ENCODE measurements at regions not wholly inside any gene's neighbourhood (a gene's known extent, or its start where the extent isn't known, plus 50 kb on each side); places are given as distances from the start of the nearest gene placed in this dataset.

DNA sequence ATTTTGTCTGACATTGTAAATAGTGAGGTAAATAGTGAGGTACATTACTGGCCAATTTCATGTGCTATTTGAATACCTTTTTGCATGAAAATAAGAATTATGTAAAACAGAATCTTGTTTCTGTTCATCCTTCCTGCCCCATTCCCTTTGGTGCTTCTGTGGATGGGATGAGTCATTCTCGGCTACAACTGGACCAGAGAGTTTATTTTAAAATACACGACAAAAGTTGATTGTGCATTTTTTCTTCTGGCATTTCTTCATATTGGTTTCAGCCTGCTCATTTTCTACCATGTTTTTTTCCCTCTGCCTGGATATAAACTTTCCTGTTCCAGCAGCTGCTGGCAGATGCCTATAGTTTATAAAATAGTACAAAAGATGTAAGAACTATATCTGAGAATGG lies 107.5 kb downstream of the CYSLTR2 start:
- no peak for DNase-seq

DNA sequence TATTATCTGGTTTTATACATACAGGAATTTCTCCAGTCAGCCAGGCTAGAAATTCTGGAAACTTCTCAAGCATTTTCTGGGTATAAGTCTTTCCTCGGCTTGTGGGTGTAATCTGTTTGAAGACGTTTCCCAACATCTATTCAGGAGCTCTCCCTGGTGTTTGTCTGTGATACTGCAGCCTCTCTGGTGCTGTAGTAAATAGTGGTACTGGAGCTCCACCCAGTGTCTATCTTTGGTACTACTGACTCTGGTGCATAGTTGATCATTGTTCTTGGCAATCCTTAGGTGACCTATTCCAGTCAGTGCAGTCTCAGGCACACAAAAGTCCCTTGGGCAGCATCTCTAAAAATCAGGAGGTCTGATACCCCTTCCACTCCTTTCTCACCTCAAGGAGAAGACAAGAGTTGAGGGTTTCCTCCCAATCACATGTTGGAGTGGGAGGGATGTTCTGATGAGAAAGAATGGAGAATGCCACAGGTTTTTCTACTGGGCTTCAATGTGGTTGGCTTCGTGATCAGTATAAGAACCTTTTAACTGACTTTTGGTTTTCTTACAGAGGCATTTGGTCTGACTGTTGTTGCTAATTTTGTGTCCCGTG lies 115.5 kb downstream of the CYSLTR2 start:
- peak; percentile 66 for DNase-seq

- no peak for DNase-seq
Observed at GRCh38 chr13:48770372-48770771, 116.6 kb downstream of the CYSLTR2 start.

- no peak for DNase-seq
Observed at GRCh38 chr13:48772908-48773307, 119.2 kb downstream of the CYSLTR2 start.

DNA sequence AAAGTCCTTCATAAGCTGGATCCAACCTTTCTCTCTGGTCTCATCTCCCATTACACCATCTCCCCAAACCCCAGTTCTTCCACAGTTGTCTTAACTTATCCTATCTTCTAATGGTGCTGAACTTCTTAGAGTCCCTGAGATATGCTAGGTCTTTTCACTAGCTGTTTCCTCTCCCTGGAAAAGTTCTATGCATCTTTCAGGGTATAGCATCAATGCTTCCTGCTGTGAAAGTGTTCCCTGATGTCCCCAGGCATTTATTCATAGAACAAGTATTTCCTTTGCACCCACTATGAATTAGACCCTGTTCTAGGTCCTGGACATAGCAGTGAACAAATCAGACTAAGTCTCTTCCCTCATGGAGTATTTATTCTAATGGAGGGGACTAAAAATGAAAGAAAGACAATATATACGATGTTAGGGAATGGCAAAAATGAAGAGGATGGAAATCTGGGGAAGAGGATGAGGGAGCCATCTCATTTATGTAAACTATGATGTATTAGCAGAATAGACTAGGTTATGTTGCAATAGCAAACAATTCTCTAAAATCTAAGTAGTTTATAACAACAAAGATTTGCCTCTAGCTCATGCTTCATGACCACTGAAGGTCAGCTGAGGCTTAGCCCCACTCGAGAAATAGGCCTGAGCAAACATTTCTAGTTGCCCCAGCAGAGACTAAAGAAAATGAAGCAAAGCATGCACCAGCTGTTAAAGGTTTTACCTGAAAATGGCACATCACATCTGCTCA lies 120.0 kb downstream of the CYSLTR2 start:
- DNase-seq = no peak

DNA sequence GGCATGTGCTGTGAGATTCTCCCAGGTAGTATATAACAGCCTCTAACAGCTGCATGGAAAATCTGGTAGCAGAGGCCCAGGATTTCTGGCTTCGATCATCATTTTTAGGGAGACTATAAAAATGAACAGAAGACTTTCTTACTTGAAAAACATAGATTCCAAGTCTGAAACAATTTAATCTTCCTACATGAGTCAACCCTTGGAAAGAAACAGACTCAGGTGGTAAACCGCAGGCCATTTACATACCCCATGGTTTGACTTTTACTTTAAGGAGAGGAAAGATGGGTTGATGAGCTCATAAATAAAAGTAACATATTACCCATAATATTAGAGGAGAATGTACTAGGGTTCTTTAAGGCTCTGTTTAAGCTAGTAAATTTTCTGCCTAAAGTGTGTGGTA lies 121.6 kb downstream of the CYSLTR2 start:
- DNase-seq = no peak

GRCh38 chr13:48775804-48776203 lies 122.1 kb downstream of the CYSLTR2 start:
- no peak for DNase-seq

- DNase-seq = no peak
Observed at GRCh38 chr13:48776401-48776800, 122.7 kb downstream of the CYSLTR2 start.

DNA sequence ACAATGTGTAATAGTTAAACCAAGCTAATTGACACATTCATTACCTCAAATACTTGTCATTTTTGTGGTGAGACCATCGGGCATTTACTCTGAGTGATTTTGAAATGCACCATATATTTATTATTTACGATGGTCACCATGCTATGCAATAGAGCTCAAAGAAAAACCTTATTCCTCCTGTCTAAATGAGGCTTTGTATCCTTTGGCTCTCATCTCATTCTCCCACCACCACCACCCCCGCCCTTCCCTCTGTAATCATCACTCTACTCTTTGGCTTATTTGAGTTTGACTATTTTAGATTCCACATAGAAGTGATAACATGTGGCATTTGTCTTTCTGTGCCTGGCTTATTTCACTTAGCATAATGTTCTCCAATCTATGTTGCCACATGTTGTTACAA lies 124.9 kb downstream of the CYSLTR2 start:
- no peak for DNase-seq

- DNase-seq = no peak
Observed at GRCh38 chr13:48780713-48781341, 127.1 kb downstream of the CYSLTR2 start.

DNA sequence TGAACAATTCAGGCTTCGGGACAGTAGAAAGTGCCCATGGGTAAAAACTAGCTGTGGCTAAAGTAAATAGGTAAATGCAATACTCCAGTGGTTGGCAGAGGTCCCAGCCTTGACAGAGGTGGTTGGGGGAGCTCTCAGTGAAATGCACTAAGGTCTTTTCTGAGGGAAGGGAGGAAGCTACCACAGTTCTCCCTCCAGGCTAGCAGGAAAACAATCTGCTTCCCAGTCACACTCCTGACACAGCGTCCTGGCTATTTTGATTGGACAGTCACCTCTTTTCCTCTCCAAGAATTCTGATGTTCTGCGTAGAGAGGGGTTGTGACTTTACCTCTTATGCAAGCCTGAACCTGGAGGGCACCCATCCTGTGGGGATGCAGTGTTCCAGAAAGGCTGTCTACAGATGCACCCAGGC lies 128.7 kb downstream of the CYSLTR2 start:
- no peak for DNase-seq

DNA sequence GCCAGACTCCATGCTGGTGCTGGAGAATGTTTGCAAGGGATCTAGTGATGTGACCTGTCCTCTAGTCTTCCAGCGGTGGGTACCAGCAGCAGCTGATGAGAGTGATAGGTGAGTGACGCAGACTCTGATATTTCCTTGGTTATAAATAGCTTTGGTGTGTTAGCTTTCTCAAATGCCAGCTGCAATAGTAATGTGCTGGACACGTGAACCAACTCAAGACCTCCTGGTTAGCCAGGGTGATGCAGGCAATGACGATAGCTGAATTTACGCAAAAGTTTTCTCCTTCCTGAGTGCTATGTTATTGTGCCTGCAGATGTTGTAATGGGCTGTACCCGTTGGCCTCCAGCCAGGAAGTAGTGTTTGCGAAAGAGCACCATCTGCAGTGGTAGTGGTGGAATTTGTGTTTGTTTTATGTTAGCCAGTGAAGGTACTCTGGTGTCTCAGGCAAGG lies 129.5 kb downstream of the CYSLTR2 start:
- no peak for DNase-seq

- no peak for DNase-seq
Observed at GRCh38 chr13:48783695-48784230, 130.0 kb downstream of the CYSLTR2 start.

GRCh38 chr13:48784916-48785548 lies 131.3 kb downstream of the CYSLTR2 start:
- no peak for DNase-seq

GRCh38 chr13:48790199-48790598 lies 136.5 kb downstream of the CYSLTR2 start:
- no peak for DNase-seq

DNA sequence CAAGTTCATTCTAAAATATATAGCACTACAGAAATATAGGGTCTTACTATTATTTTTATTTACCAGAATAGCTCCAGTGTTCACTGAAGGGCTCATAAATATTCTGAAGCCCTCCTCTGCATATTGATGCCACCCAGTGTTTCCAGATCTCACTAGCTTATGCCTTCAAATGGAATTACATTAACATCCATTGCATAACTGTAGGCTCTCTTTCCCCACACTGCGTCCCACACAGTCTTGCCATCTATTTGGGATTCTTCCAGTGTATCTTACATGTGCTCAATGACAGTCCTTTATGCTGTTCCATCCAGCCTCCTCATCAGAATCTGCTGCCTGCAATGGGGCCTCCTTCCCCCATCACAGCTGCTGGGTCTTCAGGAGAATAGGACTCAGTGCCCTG lies 137.2 kb downstream of the CYSLTR2 start:
- no peak for DNase-seq

- DNase-seq = no peak
Observed at GRCh38 chr13:48797127-48797526, 143.4 kb downstream of the CYSLTR2 start.

DNA sequence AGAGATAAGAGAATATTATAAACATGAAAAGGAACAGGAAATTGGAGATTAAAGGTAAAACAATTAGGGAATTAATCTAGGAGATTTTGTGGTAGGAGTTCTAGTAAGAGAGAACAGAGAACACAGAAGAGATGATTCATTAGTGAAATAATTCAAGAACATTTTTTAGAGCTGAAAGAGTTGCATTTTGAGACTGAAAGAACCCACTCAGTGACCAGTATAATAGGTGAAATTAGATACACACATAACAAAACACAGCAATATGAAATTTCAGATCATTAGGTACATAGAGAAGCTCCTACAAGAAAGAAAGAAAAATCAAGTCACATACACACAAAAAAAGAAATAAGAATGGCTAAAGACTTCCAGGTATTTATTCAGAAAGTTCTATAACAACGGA lies 144.0 kb downstream of the CYSLTR2 start:
- no peak for DNase-seq

DNA sequence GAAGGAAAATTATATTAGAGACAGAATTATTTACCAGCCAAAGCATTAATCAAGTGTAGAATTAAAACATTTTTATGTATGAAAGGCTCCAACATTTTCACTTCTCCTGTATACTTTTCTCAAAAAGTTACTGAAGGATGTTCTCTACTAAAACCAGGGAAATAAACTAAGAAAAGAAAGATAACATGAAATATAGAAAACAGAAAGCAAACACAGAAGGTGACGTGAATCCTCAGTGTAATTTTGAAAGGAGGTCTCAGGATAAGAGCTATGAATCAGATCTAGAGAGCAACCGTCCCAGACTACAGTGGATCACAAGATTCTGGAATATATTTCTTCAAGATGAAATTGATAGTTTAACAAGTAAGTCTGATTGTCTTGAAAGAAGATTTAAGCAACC lies 144.5 kb downstream of the CYSLTR2 start:
- no peak for DNase-seq

GRCh38 chr13:48801255-48801654 lies 147.5 kb downstream of the CYSLTR2 start:
- no peak for DNase-seq

- no peak for DNase-seq
Observed at GRCh38 chr13:48804821-48805601, 151.3 kb downstream of the CYSLTR2 start.

DNA sequence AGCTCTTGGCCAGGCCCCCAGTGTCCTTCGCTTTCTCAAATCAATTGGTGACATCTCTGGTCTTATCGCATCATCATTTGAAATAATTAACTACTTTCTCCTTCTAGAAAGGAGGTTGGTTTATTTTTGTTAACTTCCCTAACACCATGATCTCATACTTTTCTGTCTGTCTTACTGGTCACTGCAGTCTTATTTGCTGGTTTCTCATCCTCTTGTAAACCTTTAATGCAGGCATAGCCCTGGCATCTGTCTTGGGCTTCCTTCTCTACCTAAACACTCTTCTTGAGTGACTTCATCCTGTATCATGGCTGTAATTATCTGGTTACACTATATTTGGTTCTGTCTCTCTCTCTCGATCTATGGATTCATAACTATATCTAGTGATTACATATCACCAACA lies 152.8 kb downstream of the CYSLTR2 start:
- DNase-seq = no peak

DNA sequence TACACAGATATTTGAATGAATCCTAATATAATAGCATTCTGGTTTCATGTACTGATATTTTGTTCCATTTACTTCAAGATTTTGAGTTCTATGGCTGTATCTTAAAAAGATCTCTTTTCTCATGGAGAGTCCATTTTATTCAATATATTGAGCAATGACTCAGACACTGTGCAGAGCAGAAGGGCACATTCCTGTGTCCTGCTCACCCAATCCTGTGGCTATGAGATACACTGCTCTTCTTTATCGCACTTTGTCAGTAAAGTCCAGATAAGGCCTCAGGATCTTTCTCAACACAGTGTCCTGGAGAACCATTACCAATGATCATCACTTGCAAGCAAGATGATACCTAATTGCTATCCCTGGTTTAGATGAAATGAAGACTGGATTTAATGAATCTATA lies 155.0 kb downstream of the CYSLTR2 start:
- DNase-seq = no peak
